ENCODE measurements at regions not wholly inside any gene's neighbourhood (a gene's known extent, or its start where the extent isn't known, plus 50 kb on each side); places are given as distances from the start of the nearest gene placed in this dataset. TPM values are rescaled to one million over a fixed set of nuclear protein-coding genes. Genes with fewer than 3 reads are reported as not detected.

DNA sequence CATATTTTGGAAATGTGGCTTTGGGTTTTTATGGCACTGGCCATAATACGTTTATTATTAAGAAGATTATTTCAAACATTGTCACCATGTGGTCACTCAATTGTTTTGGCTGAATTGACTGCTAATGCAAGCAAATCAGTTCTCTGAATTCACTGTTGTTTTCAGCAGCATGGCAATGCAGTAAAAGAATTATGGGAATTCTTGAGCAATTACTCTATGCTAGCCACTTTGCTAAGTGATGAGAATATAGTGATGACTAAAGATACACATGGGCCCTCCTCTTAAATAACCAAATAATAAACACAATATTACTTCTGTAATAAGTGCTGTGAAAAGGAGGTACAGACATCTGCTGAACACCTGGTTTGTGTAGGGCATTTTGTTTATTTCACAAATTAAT lies 58.0 kb upstream of the FANCL start:
- no peak for DNase-seq
- ChIA-PET POLR2A (no interaction called here), CTCF (no interaction called here)
- intact Hi-C loops (cut with micrococcal nuclease), result no loop called here
- no peaks in the 10 kb centered on the region for H3K4me1 Mint-ChIP-seq (ENCODE audit: low read depth)
- no peak overlapping the region for H3K4me3 Mint-ChIP-seq
- no peaks in the 10 kb centered on the region for H3K36me3 Mint-ChIP-seq
- no peaks in the 10 kb centered on the region for H3K9me3 Mint-ChIP-seq
- no peak overlapping the region for H3K27ac Mint-ChIP-seq
- H3K27me3 Mint-ChIP-seq, result peaks cover 11% of the 10 kb centered on the region

- no peak overlapping the region for H3K4me3 Mint-ChIP-seq
- peaks cover 9% of the 10 kb centered on the region for H3K27me3 Mint-ChIP-seq
- intact Hi-C loops (cut with micrococcal nuclease), result no loop called here
- no peaks in the 10 kb centered on the region for H3K4me1 Mint-ChIP-seq (ENCODE audit: low read depth)
- DNase-seq, result no peak
- POLR2A ChIA-PET, result no interaction called here
- no peak overlapping the region for H3K27ac Mint-ChIP-seq
- H3K9me3 Mint-ChIP-seq, result no peaks in the 10 kb centered on the region
- CTCF ChIA-PET, result no interaction called here
- H3K36me3 Mint-ChIP-seq, result no peaks in the 10 kb centered on the region
These were observed 51.9 kb upstream of the FANCL start for GRCh38 chr2:58293056-58293455.

DNA sequence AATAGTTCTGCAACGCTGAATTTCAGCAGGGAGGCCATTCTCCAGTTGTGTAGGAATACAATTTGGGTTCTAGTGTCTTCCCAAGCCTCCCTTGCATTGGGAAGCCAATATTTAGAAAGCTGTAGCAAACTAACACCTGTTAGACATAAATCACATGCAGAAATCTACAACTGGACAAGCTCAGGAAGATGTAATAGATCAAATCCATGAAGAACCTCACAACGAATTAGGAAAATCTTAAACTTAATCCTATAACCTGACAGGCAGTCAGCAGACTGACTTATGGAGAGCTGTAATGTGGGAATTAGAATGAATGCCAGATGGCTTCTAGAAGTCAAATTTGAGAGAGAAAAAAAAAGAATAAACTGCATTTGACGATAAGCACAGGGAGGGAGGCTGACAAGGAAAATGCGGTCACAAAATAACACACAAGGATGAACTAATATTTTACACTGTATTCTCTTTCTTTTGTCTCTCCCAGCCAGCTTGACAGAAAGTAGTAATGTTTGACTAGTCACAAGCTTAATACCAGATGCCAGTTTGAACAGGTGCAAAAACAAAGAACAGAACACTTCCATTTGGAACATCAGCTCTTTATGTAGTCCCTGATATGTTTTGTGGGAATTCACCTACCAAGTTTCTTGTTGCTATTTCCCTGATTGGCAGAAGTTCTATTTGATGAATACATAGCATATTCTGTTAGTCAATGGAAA lies 50.8 kb upstream of the FANCL start:
- no peaks in the 10 kb centered on the region for H3K36me3 Mint-ChIP-seq
- CTCF ChIA-PET, result no interaction called here
- no peak for DNase-seq
- H3K27ac Mint-ChIP-seq, result no peak overlapping the region
- no peaks in the 10 kb centered on the region for H3K9me3 Mint-ChIP-seq
- H3K4me3 Mint-ChIP-seq, result no peak overlapping the region
- H3K4me1 Mint-ChIP-seq (ENCODE audit: low read depth), result no peaks in the 10 kb centered on the region
- POLR2A ChIA-PET, result no interaction called here
- H3K27me3 Mint-ChIP-seq, result peaks cover 8% of the 10 kb centered on the region
- intact Hi-C loops (cut with micrococcal nuclease), result no loop called here

Small RNAs in the stretch of these regions (microRNA-seq; reads per million reads assigned to microRNA genes)
- gene MIR4432 (ENCODE audit: borderline microRNAs expressed, borderline number of aligned reads, borderline replicate concordance), result not detected
